ENCODE measurements at regions not wholly inside any gene's neighbourhood (a gene's known extent, or its start where the extent isn't known, plus 50 kb on each side); places are given as distances from the start of the nearest gene placed in this dataset.

DNA sequence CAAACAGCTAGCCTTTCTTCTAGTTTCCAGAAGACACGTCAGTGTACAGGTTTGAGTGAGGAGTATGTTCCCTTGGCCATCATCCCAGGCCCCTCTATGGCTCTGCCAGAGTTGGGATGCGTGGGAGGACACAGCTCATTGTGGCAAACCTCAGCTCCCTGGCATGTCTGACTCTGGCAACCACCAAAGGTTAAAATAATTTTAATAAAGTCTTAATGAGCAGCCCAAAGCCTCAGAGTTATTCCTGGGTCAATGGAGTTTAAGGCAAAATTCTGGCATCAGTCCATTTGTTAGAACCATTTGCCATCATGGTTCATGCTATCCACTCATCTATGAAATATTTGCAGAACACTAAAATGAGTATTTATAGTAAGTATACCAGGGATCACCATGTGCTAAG, 79.8 kb upstream of the PAPPA start:
- TF ChIP-seq CTCF (conservative IDR thresholded peaks at IDR 0.05; ENCODE audit: low read length) (no peak), EZH2phosphoT487 (IDR thresholded peaks at IDR 0.05; ENCODE audit: borderline replicate concordance) (no peak)

All from Loucy (cell line).